Stimulated activated naive CD8-positive, alpha-beta T cell treated with anti-CD3 and anti-CD28 coated beads, Interleukin-15, amount 100 ng/mL, for 72 hours (primary cell): ENCODE measurements at regions not wholly inside any gene's neighbourhood (a gene's known extent, or its start where the extent isn't known, plus 50 kb on each side); places are given as distances from the start of the nearest gene placed in this dataset.

Experiments used
- ATAC-seq: fragments of 150-1000 bp; cut with Tn5 transposase; 2 replicates; pipeline ENCODE4 v1.10.0; 2021; ENCODE audit warnings: mild to moderate bottlenecking, moderate library complexity
- DNase-seq, 2 donors: peaks; one replicate each; pipeline ENCODE4 v3.0.0; 2021 to 2022
- H3K27ac Mint-ChIP-seq, 2 donors: one replicate each; pipeline ENCODE4 v1.8.0; 2022; ENCODE audit warnings: mild to moderate bottlenecking in 2 of 2, mixed read lengths in 2 of 2, moderate library complexity in 2 of 2
- H3K27me3 Mint-ChIP-seq: one replicate; pipeline ENCODE4 v1.8.0; 2022; ENCODE audit warnings: mixed read lengths
- H3K4me1 Mint-ChIP-seq: one replicate; pipeline ENCODE4 v1.8.0; 2022; ENCODE audit warnings: mild to moderate bottlenecking, mixed read lengths
- H3K4me3 Mint-ChIP-seq, 2 donors: one replicate each; pipeline ENCODE4 v1.8.0; 2022; ENCODE audit warnings: mild to moderate bottlenecking in 2 of 2, mixed read lengths in 2 of 2, moderate library complexity in 1 of 2
- H3K9me3 Mint-ChIP-seq, 2 donors: one replicate each; pipeline ENCODE4 v1.8.0; 2022; ENCODE audit warnings: mixed read lengths in 2 of 2

DNA sequence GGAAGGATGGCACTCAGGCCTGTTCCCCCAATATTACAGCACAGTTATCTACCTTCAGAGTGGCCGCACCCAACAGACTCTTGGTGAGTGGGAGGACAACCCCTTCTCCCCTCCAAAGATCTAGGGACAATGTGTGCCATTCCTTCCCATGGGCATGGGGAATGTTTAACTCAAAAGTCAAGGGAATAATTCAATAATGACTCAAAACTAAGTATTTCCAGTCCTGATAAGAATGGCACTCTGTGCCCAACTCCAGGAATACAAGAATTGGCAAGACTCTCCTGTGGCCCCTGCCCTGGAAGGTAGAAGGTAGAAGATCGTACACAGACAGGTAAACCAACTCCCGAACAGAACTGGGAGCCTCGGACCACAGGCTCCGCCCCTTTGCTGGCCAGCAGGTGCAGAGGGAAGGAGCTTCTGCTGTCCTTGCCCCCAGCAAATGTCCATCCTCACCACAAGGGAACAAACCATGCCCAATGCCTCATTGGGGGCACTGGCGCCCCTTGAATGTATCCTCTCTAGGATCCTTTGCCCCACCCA, 514.0 kb downstream of the NPHP4 start:
- Mint-ChIP-seq H3K4me1 (peaks cover 8% of the 10 kb centered on the region), H3K27ac (no peak overlapping the region), H3K4me3 (no peak overlapping the region), H3K9me3 (no peaks in the 10 kb centered on the region), H3K27me3 (no peaks in the 10 kb centered on the region)
- DNase-seq (no peak), ATAC-seq (no peak)

DNA sequence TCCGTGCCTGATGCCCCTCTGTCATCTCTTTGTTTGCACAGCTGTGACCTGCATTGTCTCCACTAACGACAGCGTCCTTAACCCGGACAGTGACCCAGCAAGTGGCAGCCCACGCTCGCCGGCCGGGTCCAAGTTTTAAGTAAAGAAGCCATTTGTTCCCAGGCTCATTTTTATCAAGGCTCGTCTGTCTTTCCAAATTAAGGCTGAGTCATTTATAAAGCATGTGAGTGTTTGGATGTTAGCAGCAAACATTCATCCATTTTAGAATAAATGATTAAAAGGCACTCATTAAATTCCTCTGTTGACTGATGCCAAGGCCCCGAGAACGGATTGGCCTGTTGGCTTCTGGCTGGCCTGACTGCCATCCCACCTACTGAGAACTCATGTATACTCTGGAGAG, 514.5 kb downstream of the NPHP4 start:
- H3K4me1 Mint-ChIP-seq, result peaks cover 8% of the 10 kb centered on the region
- H3K27me3 Mint-ChIP-seq, result no peaks in the 10 kb centered on the region
- DNase-seq, result no peak
- ATAC-seq, result no peak
- no peak overlapping the region for H3K4me3 Mint-ChIP-seq
- H3K27ac Mint-ChIP-seq, result no peak overlapping the region
- H3K9me3 Mint-ChIP-seq, result no peaks in the 10 kb centered on the region

DNA sequence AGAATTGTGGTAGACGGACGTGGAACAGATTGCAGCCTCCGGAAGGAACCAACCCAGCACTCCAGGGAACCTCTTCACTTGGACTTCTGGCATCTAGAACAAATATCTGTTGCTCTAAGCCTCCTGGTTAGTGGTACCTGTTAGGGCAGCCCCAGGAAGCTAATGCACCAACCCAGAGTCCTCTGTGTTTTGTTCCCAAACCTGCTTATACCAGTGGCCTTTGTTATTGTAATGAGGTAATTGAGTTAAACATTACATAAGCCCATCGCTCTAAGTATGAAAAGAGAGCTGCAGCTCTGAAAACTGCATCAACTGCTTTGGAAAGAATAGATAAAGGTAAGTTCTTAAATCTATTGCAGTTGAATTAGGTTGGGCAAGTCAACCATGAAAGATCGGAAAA, 516.7 kb downstream of the NPHP4 start:
- DNase-seq (no peak), ATAC-seq (no peak)

DNA sequence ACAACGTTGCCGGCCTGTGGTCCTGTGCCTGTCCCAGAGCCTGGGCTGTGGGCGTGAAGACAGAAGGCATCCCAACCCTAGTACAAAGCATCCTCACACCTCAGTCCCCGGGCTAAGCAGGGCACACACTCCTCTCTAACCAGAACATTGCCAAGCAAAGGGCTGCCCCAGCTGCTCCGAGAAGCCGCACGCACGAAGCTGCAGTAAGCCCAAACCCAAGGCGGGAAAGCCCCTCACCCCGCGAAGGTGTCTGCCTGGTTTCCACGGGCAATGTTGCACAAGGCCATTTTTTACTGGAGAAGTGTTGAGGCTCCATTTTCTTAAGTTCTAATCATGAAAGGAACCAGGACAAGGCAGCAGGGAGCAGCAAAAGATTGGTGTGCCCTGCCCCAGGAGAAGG, 519.0 kb downstream of the NPHP4 start:
- Mint-ChIP-seq H3K9me3 (no peaks in the 10 kb centered on the region), H3K27me3 (no peaks in the 10 kb centered on the region), H3K4me3 (no peak overlapping the region), H3K4me1 (no peaks in the 10 kb centered on the region), H3K27ac (no peak overlapping the region)
- DNase-seq (no peak), ATAC-seq (no peak)

More for the DNA sequence above, 516.7 kb downstream of the NPHP4 start:
- Mint-ChIP-seq H3K27me3 (no peaks in the 10 kb centered on the region), H3K4me3 (no peak overlapping the region), H3K9me3 (no peaks in the 10 kb centered on the region), H3K27ac (no peak overlapping the region), H3K4me1 (no peaks in the 10 kb centered on the region)

DNA sequence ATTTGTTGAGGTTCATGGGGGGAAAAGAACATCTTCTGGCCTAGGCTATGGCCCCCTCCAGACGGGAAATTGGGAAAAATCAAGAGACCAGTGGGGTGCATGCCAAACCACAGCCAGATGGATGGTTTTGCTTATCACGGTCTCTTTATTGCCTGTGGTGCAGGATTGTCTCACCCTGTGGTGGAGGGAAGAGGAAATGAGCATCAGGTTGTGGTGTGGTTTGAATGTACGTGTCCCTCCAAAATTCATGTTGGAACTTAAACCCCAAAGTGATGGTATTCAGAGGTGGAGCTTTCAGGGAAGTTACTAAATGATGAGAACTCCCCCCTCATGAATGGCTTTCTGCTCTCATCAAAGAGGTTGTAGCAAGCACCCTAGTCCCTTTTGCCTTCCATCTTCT, 525.7 kb downstream of the NPHP4 start:
- Mint-ChIP-seq H3K4me3 (no peak overlapping the region), H3K27ac (no peak overlapping the region), H3K27me3 (no peaks in the 10 kb centered on the region), H3K4me1 (peaks cover 17% of the 10 kb centered on the region), H3K9me3 (peaks cover 6 to 14% of the 10 kb centered on the region in 2 donors)
- DNase-seq (no peak), ATAC-seq (peak; percentile 75)

DNA sequence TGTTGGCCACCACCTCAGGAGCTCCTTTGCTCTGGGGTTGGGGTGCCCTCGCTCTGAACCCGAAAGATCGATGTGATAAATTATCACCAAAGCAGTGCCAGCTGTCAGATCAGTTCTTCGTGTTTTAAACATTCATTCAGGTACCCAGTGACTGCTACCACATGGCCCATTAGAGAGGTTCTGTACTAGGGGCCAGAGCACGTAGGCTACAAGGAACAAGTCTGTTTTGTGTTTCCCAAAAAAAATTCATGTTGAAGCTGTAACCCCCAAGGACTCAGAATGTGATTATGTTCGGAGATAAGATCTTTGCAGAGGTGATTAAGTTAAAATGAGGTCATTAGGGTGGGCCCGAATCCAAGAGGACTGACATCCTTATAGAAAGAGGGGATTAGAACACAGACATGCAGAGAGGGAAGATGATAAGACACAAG, 526.9 kb downstream of the NPHP4 start:
- DNase-seq (no peak), ATAC-seq (no peak)
- Mint-ChIP-seq H3K4me3 (no peak overlapping the region), H3K4me1 (peaks cover 22% of the 10 kb centered on the region), H3K27ac (no peak overlapping the region), H3K9me3 (peaks cover 6 to 23% of the 10 kb centered on the region in 2 donors), H3K27me3 (no peaks in the 10 kb centered on the region)

DNA sequence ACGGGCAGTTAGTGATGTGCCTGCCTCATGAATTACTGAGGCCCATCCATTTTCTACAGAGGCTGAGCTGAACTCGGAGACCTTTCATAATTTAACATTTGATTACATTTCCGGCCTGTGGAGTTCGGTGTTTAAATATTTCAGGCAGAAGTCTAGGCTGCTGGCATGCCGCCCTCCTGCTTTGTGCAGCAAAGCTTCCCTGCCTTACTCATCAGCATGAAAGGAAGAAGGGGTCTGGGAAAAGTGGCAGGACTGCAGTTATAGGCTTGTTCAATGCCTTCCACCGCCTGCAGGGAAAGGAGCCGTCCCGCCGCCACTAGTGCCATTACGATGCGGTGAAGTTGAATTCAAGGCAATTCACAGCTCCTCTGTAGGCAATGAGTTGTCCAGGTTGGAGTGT, 527.9 kb downstream of the NPHP4 start:
- no peak for ATAC-seq
- H3K4me3 Mint-ChIP-seq, result no peak overlapping the region
- H3K27me3 Mint-ChIP-seq, result no peaks in the 10 kb centered on the region
- H3K4me1 Mint-ChIP-seq, result peaks cover 22% of the 10 kb centered on the region
- H3K9me3 Mint-ChIP-seq, result peaks cover 6 to 23% of the 10 kb centered on the region in 2 donors
- H3K27ac Mint-ChIP-seq, result no peak overlapping the region
- DNase-seq, result no peak

DNA sequence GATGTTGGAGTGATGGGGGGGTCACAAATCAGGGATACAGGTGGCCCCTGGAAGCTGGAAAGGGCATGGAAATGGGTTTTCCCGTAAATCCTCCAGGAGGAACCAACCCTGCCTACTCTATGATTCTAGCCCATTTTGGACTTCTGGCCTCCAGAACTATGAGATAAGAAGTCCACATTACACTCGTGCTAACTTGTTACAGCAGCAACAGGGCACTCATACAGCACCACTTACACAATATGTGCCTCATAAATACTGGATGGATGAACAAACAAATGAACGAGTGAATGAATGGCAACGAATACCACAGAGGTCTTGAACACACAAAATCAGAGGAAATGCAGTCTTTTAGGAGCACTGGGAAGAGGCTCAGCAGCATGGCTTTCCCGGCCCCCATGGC, 531.3 kb downstream of the NPHP4 start:
- Mint-ChIP-seq H3K27ac (no peak overlapping the region), H3K4me3 (no peak overlapping the region), H3K27me3 (peaks cover 4% of the 10 kb centered on the region), H3K9me3 (peaks cover 6 to 23% of the 10 kb centered on the region in 2 donors), H3K4me1 (peaks cover 16% of the 10 kb centered on the region)
- no peak for ATAC-seq
- DNase-seq, result no peak

DNA sequence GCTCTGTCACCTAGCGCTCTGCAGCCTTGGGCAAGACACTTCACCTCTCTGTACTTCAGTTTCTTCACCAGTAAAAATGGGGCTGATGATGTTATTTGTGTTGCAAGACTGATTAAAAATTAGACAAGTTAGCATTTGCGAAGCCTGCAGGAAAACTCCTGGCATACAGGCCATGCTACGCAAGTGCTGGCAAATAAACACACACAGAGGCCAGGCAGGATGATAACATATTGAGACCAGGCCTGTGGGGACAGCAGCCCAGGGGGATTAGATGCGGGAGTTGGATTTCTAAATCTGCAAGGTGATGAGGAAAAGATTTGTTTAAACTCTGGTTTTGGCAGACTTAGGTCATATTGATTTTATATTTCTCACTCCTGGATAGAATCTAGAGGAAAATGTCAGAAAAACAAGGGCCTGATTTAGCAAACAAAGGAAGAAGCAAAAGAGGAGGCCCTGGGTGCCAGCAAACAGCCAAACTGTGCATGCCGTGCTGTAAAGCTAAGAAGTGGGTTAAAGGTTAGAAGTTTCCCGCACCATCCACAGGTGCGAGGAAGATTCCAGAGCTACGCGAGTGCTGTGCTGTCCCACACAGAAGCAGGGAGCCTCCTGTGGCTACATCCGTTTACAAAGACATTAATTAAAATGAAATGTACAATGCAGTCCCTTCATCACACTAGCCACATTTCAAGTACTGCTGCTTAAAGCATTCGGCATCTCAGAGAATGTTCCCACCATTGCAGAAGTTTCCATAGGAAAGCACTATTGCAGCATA, 532.2 kb downstream of the NPHP4 start:
- peaks cover 15% of the 10 kb centered on the region for H3K4me1 Mint-ChIP-seq

DNA sequence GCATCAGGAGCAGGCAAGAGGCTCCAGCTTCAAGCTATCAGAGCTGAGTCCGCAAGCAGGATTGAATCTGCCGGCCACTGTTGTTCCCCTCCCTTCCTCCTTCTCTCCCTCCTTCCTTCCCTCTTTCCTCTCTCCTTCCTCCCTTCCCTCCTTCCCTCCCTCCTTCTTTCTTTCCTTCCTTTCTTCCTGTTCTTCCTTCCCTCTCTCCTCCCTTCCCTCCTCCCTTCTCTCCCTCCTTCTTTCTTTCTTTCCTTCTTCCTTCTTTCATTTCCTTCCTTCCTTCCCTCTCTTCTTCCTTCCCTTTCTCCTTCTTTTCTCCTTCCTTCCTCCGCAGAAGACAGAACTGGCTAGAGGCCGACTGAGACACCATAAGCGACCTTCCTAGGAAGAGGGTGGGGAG, 534.0 kb downstream of the NPHP4 start:
- peaks cover 15% of the 10 kb centered on the region for H3K4me1 Mint-ChIP-seq
- peak overlapping the region in 1 of 2 donors; percentile 2 for H3K27ac Mint-ChIP-seq
- no peak for DNase-seq
- peaks cover 6 to 23% of the 10 kb centered on the region in 2 donors for H3K9me3 Mint-ChIP-seq
- H3K27me3 Mint-ChIP-seq, result peaks cover 9% of the 10 kb centered on the region
- no peak overlapping the region for H3K4me3 Mint-ChIP-seq
- no peak for ATAC-seq

More for the DNA sequence above, 532.2 kb downstream of the NPHP4 start:
- no peak for ATAC-seq
- H3K27ac Mint-ChIP-seq, result no peak overlapping the region
- H3K4me3 Mint-ChIP-seq, result no peak overlapping the region
- DNase-seq, result no peak
- H3K9me3 Mint-ChIP-seq, result peaks cover 6 to 23% of the 10 kb centered on the region in 2 donors
- H3K27me3 Mint-ChIP-seq, result peaks cover 9% of the 10 kb centered on the region

DNA sequence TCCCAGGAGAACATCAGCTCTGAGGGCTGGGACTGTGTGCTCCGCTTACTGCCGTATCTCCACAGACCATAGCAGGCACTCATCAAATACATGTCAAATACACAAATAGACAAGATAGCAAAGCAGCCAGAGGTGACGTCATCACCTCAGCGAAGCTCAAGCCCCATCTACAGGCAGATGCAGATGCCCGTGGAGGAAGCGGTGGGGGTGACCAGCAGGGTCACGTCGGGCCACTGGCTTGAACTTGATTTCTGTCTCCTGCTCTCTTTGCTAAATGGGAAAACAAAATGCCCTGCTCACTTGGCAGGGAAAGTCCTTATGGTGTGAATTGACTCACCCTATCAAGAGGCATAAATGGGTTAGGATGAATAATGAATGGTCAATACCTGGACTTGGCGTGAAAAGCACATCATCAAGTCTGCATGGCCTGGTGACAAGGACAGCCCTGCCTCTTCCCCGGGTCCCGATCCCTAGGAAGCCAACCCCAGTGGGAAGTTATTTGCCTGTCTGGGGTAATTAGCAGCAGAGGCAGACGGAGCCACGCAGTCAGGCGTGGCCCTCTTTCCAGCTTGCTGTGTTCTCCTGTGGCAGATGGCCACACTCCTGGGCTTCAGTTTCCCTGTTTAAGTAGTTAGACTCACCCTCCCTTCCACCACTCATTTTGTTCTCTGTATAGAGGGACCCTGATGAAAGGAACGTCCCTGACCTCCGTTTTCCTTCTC, 536.0 kb downstream of the NPHP4 start:
- ATAC-seq, result no peak
- H3K27me3 Mint-ChIP-seq, result peaks cover 9% of the 10 kb centered on the region
- no peak for DNase-seq
- H3K27ac Mint-ChIP-seq, result no peak overlapping the region
- H3K4me3 Mint-ChIP-seq, result no peak overlapping the region
- peaks cover 0 to 7% of the 10 kb centered on the region in 2 donors for H3K9me3 Mint-ChIP-seq
- H3K4me1 Mint-ChIP-seq, result peaks cover 13% of the 10 kb centered on the region

DNA sequence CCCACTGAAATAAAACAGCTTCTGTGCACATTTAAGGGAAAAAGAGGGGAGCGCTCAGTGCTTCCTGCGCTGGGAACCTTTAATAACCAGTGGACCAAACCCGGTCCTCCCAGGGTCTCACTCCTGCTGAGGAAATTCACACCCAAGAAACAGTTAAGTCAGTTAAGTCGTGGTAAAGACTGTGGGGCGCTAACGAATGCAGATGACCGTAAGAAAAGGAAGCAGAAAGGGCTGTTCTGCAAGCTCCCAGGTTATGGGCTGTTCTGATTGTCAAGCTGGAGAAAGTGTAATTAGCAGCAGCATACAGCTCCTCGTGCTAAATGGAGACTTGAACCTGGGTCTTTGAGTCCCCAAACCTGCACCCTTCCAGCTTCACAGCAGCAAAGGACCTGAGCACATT, 536.6 kb downstream of the NPHP4 start:
- H3K4me1 Mint-ChIP-seq, result peaks cover 10% of the 10 kb centered on the region
- no peak overlapping the region for H3K27ac Mint-ChIP-seq
- no peak for DNase-seq
- H3K4me3 Mint-ChIP-seq, result no peak overlapping the region
- H3K27me3 Mint-ChIP-seq, result peaks cover 9% of the 10 kb centered on the region
- peaks cover 0 to 1% of the 10 kb centered on the region in 2 donors for H3K9me3 Mint-ChIP-seq
- ATAC-seq, result no peak

DNA sequence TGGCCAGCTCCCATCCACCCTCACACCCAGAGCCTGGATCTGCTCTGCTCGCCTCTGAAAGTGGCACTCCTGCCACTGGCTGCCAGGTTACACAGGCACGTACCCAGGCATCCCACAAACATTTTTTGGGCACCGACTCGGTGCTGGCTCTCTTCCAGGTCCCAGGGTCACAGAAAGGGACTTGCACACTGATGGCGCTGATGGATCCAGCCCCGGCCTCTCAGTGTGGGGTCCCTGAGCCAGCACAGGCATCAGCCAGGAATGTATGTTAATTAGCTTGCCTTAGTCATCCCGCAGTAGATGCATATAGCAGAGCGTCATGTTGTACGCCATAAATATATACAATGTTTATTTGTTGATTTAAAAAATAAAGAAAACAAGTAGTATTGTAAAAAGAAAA, 537.2 kb downstream of the NPHP4 start:
- H3K27me3 Mint-ChIP-seq, result peaks cover 9% of the 10 kb centered on the region
- ATAC-seq, result no peak
- no peak overlapping the region for H3K27ac Mint-ChIP-seq

DNA sequence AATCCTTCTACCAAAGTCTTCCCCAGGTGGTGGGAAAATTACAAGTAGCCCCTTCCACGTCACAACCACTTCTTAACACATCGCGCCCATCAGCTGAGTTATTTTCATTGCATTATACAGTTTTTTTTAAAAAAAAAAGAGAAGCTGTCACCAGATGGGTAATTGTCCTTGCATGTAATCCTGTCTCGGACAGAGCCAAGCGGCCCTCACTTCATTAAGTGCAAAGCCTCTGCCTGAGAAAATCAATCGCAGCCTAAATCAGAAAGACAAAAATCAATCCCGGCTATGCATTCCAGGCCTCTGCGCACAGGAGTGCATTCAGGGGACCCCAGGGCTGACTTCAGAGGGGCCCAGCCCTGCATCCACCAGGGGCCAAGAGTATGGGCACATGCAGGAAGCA, 538.9 kb downstream of the NPHP4 start:
- DNase-seq (no peak), ATAC-seq (no peak)
- H3K27ac Mint-ChIP-seq, result no peak overlapping the region
- peaks cover 10% of the 10 kb centered on the region for H3K4me1 Mint-ChIP-seq
- peaks cover 9% of the 10 kb centered on the region for H3K27me3 Mint-ChIP-seq
- no peaks in the 10 kb centered on the region for H3K9me3 Mint-ChIP-seq
- no peak overlapping the region for H3K4me3 Mint-ChIP-seq

More for the DNA sequence above, 537.2 kb downstream of the NPHP4 start:
- Mint-ChIP-seq H3K4me3 (no peak overlapping the region), H3K9me3 (no peaks in the 10 kb centered on the region), H3K4me1 (peaks cover 10% of the 10 kb centered on the region)
- DNase-seq, result no peak

DNA sequence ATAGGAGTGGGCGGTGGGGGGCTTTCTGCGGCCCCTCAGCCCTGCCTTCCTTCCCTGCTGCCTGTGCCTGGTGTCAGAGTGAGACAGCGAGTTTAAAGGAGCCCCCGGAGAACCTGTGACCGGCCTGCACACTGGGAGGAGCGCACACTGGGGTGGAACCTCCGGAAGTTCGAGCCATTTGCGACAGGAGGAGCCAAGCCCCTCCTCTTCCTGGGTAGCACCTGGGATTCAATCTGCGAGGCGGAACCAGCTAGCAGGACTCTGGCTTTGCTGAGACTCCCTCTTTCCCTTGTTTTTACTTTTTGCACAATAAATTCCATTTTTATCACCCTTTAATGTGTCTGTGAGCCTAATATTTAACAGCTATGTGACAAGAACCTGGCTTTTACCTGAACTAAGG, 540.6 kb downstream of the NPHP4 start:
- no peak for DNase-seq
- peaks cover 9% of the 10 kb centered on the region for H3K27me3 Mint-ChIP-seq
- no peak for ATAC-seq
- no peak overlapping the region for H3K27ac Mint-ChIP-seq
- no peaks in the 10 kb centered on the region for H3K9me3 Mint-ChIP-seq
- H3K4me3 Mint-ChIP-seq, result no peak overlapping the region
- H3K4me1 Mint-ChIP-seq, result peaks cover 10% of the 10 kb centered on the region

DNA sequence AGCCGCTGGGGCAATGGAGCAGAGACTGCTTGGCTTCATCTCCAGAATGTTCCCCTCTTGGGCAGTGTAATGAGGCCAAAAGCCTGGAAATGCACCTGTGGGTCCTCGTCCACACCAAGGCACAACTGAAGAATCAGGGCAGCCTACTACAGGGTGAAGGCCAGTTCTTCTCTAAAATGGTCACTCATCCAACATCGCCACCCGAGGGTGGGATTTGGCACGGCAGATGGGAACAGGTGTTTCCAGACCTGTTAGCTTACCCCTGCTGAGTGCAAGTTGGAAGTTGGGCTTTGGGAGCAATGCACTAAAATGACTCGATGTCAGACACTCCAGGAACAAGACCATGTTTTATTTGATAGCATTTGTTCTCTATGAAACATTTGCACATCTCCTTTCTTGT, 543.7 kb downstream of the NPHP4 start:
- Mint-ChIP-seq H3K9me3 (no peaks in the 10 kb centered on the region), H3K4me1 (peaks cover 6% of the 10 kb centered on the region), H3K27me3 (no peaks in the 10 kb centered on the region), H3K27ac (no peak overlapping the region), H3K4me3 (no peak overlapping the region)
- ATAC-seq (no peak), DNase-seq (peak; percentile 2 to 24)
